Fibroblast of pulmonary artery (primary cell): ENCODE measurements at regions not wholly inside any gene's neighbourhood (a gene's known extent, or its start where the extent isn't known, plus 50 kb on each side); places are given as distances from the start of the nearest gene placed in this dataset.

Experiments
- DNase-seq: peaks from one replicate; pipeline ENCODE4 v3.0.0-alpha.2; 2010; ENCODE audit warnings: low read depth
- H3K4me3 ChIP-seq: replicated peaks from 2 replicates; pipeline ENCODE4 v1.5.1; 2011; ENCODE audit warnings: low read depth, mild to moderate bottlenecking, control low read depth, low read length, moderate library complexity
- CTCF ChIP-seq: IDR thresholded peaks from 2 replicates; pipeline ENCODE4 v1.5.1; 2011; ENCODE audit warnings: mild to moderate bottlenecking, control low read depth, low read length, inconsistent platforms; ENCODE audit errors: missing control alignments

GRCh38 chr6:45718131-45718530, 297.5 kb downstream of the CLIC5 start:
- no peak for TF ChIP-seq CTCF
- no peak for DNase-seq
- no peak overlapping the region for H3K4me3 ChIP-seq

GRCh38 chr6:45717715-45718114, 297.9 kb downstream of the CLIC5 start:
- no peak for DNase-seq
- H3K4me3 ChIP-seq, result no peak overlapping the region
- TF ChIP-seq CTCF, result no peak

- no peak overlapping the region for H3K4me3 ChIP-seq
- no peak for TF ChIP-seq CTCF
These were observed 298.6 kb downstream of the CLIC5 start for GRCh38 chr6:45717027-45717426.

GRCh38 chr6:45715508-45715803, 300.2 kb downstream of the CLIC5 start:
- no peak overlapping the region for H3K4me3 ChIP-seq
- no peak for TF ChIP-seq CTCF
- DNase-seq, result no peak

More at GRCh38 chr6:45717027-45717426, 298.6 kb downstream of the CLIC5 start:
- no peak for DNase-seq

GRCh38 chr6:45714741-45715507, 300.7 kb downstream of the CLIC5 start:
- no peak overlapping the region for H3K4me3 ChIP-seq
- DNase-seq, result peak; percentile 93
- peak; percentile 94 for TF ChIP-seq CTCF

- no peak overlapping the region for H3K4me3 ChIP-seq
- no peak for DNase-seq
- TF ChIP-seq CTCF, result no peak
These were observed 301.5 kb downstream of the CLIC5 start for GRCh38 chr6:45714006-45714730.
